HT1080 (cell line): ENCODE measurements at regions not wholly inside any gene's neighbourhood (a gene's known extent, or its start where the extent isn't known, plus 50 kb on each side); places are given as distances from the start of the nearest gene placed in this dataset.

ENCODE experiments used
- DNase-seq: peaks from one replicate; pipeline ENCODE4 v3.0.0-alpha.2; 2015; ENCODE audit warnings: low read depth

GRCh38 chr1:220982686-220983085 is 103.4 kb downstream of the HLX start:
- no peak for DNase-seq

GRCh38 chr1:220983877-220984635 is 104.8 kb downstream of the HLX start:
- no peak for DNase-seq

DNA sequence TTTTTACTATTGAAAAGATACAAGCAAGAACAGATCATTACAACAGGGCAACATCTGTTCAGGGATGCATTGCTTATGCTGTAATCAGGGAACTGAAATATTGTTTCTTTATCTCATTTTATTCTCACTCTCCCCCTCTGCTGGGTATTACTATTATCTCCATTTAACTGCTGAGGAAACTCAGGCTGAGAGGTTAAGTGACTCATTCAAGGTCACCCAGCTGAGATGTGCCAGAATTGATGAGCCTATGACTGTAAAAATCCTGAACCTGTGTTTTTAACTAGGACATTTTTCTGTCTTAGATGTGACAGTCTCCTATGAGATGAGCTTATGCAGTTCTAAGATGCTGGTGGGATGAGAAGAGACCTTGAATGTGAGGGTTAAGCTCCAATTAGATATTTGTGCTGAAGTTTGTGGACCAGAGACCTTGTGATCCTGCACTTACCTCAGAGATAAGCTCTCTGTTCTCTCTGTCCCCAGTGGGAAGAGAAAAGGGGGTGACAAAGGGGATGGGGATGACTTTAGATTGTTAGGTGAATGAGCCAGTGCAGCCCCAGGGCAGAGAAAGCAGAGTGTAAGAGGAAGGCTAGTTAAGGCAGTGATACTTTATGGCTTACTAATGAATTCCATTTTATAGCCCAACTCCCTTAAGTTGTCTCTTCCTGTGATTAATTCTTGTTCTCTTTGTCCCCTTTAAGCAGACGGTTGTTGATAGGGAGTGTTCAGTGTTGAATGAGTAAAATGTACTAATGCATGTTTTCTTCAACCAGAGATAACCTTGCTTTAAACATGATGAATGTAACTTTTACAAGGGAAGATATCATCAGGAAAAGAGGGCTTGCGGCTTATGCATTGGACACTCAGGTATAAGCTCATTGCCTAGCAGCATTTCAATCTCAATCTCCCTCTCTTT is 111.4 kb downstream of the HLX start:
- peak; percentile 68 for DNase-seq

GRCh38 chr1:220991506-220991905 is 112.3 kb downstream of the HLX start:
- DNase-seq: no peak

DNA sequence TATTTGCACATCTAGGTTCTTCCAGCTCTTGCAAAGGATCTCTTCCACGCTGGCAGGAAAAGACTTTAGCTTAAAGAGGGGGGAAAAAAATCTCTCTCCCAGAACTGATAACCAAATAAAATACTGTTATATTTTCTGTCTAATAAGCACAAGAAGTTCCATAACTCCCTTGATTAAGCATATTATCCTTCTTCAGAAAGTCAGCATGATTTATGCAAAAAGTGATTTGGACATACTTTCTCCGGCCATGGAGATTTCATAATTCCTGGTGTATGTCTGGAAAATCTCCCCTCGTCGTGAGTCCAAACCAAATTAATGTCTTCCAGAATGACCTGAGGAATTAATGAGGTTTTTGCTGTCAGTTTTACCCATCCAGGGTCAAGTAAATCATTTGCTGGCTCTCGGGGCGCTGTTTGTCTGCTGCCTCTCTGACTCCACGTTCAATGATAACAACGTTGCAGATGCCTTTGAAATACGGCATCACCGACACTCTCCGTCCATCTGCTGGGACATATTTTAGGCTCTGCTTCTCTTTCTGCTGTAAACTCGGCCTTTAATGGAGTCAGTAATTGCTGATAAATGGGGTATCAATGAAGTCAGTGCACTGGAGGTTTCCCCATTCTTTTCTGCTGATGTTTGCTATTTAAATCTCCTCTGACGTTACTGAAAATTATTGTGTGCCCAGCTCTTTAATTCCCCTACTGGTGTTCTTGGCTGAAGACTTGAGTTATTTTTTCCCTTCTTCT is 112.9 kb downstream of the HLX start:
- no peak for DNase-seq

- DNase-seq: no peak
Observed at GRCh38 chr1:220992705-220993052, 113.4 kb downstream of the HLX start.

- DNase-seq: no peak
Observed at GRCh38 chr1:220994671-220995070, 115.4 kb downstream of the HLX start.

GRCh38 chr1:220997791-220998190 is 118.5 kb downstream of the HLX start:
- no peak for DNase-seq

DNA sequence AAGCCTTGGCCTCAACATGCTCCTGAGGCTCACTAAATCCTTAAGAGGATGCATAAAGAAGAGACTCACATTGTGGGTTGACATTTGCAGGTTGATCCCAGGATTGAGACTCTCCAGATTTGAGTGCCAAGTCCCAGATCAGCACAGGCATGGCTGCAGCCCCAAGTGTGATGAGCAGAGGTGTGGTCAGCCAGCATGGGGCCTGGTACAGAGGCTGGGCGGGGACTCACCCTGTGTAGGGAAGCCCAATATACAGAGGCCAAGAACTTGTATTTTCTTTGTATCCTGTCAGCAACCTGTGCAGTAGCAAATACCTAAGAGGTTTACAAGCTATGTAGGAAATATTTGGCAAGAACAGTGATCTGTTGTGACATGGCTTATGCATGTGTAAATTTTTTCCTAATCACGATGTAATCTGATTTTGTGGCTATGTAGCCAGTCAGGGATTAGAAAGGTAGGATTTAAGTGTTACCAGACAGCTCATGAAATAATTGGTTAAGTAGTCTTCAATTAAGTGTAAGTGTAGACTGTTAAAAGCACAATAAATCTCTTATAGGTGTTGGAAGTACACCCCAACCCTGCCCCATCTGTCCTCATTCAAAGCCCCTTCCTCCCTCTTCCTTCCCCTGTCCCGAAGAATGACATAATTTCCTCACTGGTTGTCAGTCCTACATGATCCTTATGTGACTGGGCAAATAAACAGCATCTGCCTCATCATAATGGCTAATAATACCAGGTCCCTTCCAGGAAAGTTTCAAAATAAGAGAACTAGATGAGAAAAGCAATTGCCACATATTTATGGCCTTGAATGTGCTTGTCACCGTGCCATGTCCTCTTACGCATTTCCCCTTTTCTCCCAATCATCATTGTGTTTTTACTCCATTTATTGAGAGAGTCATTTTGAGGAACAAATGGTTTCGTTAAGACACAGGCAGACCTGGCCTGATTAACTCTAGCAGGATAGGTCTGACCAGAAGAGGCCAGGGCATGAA is 120.9 kb downstream of the HLX start:
- DNase-seq: no peak

GRCh38 chr1:221001167-221001566 is 121.9 kb downstream of the HLX start:
- no peak for DNase-seq

- no peak for DNase-seq
Observed at GRCh38 chr1:221002601-221003000, 123.4 kb downstream of the HLX start.

GRCh38 chr1:221011145-221011544 is 131.9 kb downstream of the HLX start:
- no peak for DNase-seq

- DNase-seq: no peak
Observed at GRCh38 chr1:221012120-221012519, 132.9 kb downstream of the HLX start.

- no peak for DNase-seq
Observed at GRCh38 chr1:221013691-221014660, 134.7 kb downstream of the HLX start.

- DNase-seq: no peak
Observed at GRCh38 chr1:221015159-221015790, 136.0 kb downstream of the HLX start.

GRCh38 chr1:221016751-221017150 is 137.5 kb downstream of the HLX start:
- DNase-seq: no peak

GRCh38 chr1:221018414-221018813 is 139.2 kb downstream of the HLX start:
- no peak for DNase-seq

GRCh38 chr1:221022331-221022730 is 143.1 kb downstream of the HLX start:
- DNase-seq: no peak

- no peak for DNase-seq
Observed at GRCh38 chr1:221023482-221023881, 144.2 kb downstream of the HLX start.
